PC-9 (cell line): ENCODE measurements at regions not wholly inside any gene's neighbourhood (a gene's known extent, or its start where the extent isn't known, plus 50 kb on each side); places are given as distances from the start of the nearest gene placed in this dataset.

Source experiments
- BruUV-seq: library from RNA; stranded (reverse); fragments of 400-500 nt; replicated peaks from 2 replicates; lab custom pipeline; 2021; lab: Mats Ljungman, UMichigan
- CTCF ChIA-PET: fragments of 300-600 bp; sonication (Branson Sonifier 250); formaldehyde crosslinking; loops from one replicate; lab custom pipeline; 2022; ENCODE audit warnings: antibody characterized with exemption; lab: Charles Lee
- POLR2A ChIA-PET: fragments of 300-600 bp; sonication (Branson Sonifier 250); formaldehyde crosslinking; loops from one replicate; lab custom pipeline; 2022; ENCODE audit warnings: antibody characterized with exemption; ENCODE audit not compliant: unreplicated experiment; lab: Charles Lee
- DNase-seq, 2 experiments: peaks; one replicate each; pipeline versions ENCODE4 v3.0.0 to v3.0.0-alpha.2; 2015 to 2022; ENCODE audit warnings: mixed read lengths in 1 of 2
- H2AFZ ChIP-seq: fragments of 200-600 bp; sonication (generic); 2 replicates; pipeline ENCODE4 v1.8.1; 2017; ENCODE audit warnings: antibody characterized with exemption
- H3F3A ChIP-seq: fragments of 200-600 bp; sonication (generic); 2 replicates; pipeline ENCODE4 v1.8.1; 2017; ENCODE audit warnings: antibody characterized with exemption, mild to moderate bottlenecking, low read depth; ENCODE audit not compliant: insufficient read depth
- H3K27ac ChIP-seq: fragments of 200-600 bp; sonication (generic); 2 replicates; pipeline ENCODE4 v1.6.1; 2016; ENCODE audit warnings: mixed run types
- H3K27me3 ChIP-seq: fragments of 200-600 bp; sonication (generic); 2 replicates; pipeline ENCODE4 v1.6.1; 2016; ENCODE audit warnings: low read depth, mixed run types; ENCODE audit not compliant: insufficient read depth
- H3K36me3 ChIP-seq: fragments of 200-600 bp; sonication (generic); 2 replicates; pipeline ENCODE4 v1.6.1; 2016; ENCODE audit warnings: low read depth, mixed run types
- H3K4me1 ChIP-seq: fragments of 200-600 bp; sonication (generic); replicated peaks from 2 replicates; pipeline ENCODE4 v1.6.1; 2016; ENCODE audit warnings: mixed run types; ENCODE audit not compliant: insufficient read depth
- H3K4me2 ChIP-seq: fragments of 200-600 bp; sonication (generic); 2 replicates; pipeline ENCODE4 v1.6.1; 2017; ENCODE audit warnings: mixed run types
- H3K4me3 ChIP-seq: fragments of 200-600 bp; sonication (generic); 2 replicates; pipeline ENCODE4 v1.6.1; 2016; ENCODE audit warnings: mixed run types
- H3K79me2 ChIP-seq: fragments of 200-600 bp; sonication (generic); 2 replicates; pipeline ENCODE4 v1.6.1; 2017; ENCODE audit warnings: low read depth, mixed run types
- H3K9me2 ChIP-seq: fragments of 200-600 bp; sonication (generic); 2 replicates; pipeline ENCODE4 v1.8.1; 2017; ENCODE audit warnings: mild to moderate bottlenecking; ENCODE audit not compliant: insufficient read depth
- H3K9me3 ChIP-seq: fragments of 200-600 bp; sonication (generic); 2 replicates; pipeline ENCODE4 v1.8.1; 2016; ENCODE audit warnings: low read depth; ENCODE audit not compliant: insufficient read depth
- H4K20me1 ChIP-seq: fragments of 200-600 bp; sonication (generic); 2 replicates; pipeline ENCODE4 v1.8.1; 2017; ENCODE audit not compliant: insufficient read depth
- CTCF ChIP-seq: fragments of 200-600 bp; sonication (generic); conservative IDR thresholded peaks from 2 replicates; pipeline ENCODE4 v1.6.1; 2017; ENCODE audit warnings: mixed run types, antibody characterized with exemption, mild to moderate bottlenecking, moderate library complexity
- EZH2 ChIP-seq: fragments of 200-600 bp; sonication (generic); IDR thresholded peaks from 2 replicates; pipeline ENCODE4 v1.8.0; 2017; ENCODE audit warnings: antibody characterized with exemption, low read depth
- intact Hi-C: fragments of 100-400 bp; cut with micrococcal nuclease; formaldehyde crosslinking; loops from one replicate; pipeline ENCODE4 v1.10.0; 2022; ENCODE audit not compliant: unreplicated experiment

DNA sequence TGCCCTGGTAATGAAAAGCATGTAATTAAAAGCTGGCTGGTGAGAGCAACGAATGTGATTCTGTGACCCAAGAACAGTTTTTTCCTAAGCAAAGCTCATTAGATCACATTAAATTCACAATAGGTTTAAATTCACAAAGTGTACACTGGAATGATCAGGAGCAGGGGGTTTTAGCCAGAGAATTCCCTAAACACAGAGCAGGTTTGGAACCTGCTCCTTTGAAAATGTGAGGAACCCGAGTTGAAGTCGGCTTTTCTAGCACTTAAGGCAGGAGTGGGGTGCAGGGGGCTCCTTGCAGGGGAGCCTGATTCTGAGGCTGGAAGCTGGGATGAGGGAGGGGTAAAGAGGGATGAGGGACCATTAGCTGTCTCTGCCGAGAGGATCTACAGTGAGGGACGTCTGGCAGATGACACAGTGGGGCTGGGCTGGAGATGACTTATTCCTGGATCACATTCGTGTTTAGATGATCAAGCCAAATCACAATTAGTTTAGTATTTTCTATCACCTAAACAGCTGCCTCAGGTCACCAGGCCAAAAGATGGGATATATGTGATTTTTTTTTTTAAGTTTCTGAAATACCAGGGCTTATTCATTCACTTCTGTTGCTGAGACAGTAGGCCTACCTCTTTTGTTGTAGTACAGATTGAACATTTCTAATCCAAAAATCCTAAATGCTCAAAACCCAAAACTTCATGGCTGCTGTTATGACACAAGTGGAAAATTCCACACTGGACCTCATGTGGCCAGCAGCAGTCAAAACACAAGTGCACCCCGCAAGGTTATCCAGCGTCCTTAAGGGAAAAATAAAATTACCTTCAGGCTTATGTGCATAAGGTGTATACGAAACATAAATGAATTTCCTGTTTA lies 93.1 kb upstream of the HIVEP1 start:
- H3F3A ChIP-seq = peaks cover 14% of the 10 kb centered on the region; the same call in 1 of the 2 replicates
- H3K36me3 ChIP-seq = no peaks in the 10 kb centered on the region
- ChIA-PET CTCF (no interaction called here), POLR2A (interaction anchor here (0.6 kb wide), 1 partner anchor 1663 kb away, joined by 7 read pairs; no protein-coding TSS in a partner anchor)
- H3K4me1 ChIP-seq = peaks cover 18% of the 10 kb centered on the region
- H2AFZ ChIP-seq = no peak overlapping the region
- no peaks in the 10 kb centered on the region; the same call in 1 of the 2 replicates for H3K9me3 ChIP-seq
- DNase-seq = no peak
- no peaks in the 10 kb centered on the region for H3K9me2 ChIP-seq
- H4K20me1 ChIP-seq = no peaks in the 10 kb centered on the region
- intact Hi-C loops = no loop called here
- no peak overlapping the region for H3K4me3 ChIP-seq
- H3K79me2 ChIP-seq = no peaks in the 10 kb centered on the region
- H3K4me2 ChIP-seq = no peak overlapping the region
- no TSS peak for BruUV-seq
- H3K27me3 ChIP-seq = no peaks in the 10 kb centered on the region
- H3K27ac ChIP-seq = no peak overlapping the region
- no peak for TF ChIP-seq EZH2
- no peak for TF ChIP-seq CTCF

DNA sequence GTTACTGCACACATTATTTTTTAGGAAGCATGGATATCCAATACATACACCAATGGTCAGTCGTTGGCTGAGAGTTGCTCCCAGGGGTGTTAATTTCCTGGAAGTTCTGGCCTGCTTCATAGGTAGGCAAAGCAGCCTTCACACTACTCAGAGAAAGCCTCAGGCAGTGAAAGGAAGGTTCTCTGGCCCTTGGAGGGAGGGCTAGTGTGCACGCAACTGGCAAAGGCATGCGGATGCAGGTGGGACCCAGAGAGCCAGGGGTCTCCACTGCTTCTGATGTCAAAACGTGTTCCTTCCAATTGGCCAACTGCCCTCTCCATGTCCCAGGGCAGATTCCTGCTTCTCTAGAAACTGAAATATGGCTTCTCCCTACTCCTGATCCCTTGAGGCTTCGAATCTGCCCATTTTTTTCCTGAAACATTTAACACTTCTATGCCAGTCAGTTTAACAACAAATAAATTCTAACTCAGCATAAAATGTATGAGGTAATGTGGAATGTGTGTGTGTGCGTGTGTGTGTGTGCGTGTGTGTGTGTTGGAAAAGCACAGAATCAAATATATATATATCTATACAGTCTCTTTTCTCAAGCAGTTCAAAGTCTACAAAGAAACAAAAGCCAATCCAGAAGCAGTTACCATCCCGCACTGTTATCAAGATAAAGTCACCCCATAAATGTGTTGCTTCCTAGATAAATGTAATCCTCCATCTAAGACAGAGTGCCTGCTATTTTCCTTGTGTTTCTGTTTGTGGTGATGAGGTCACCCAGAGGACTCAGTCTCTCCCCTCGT lies 94.0 kb upstream of the HIVEP1 start:
- ChIA-PET CTCF (interaction anchor here (0.7 kb wide), 1 partner anchor 12 kb away, joined by 3 read pairs; no protein-coding TSS in a partner anchor), POLR2A (no interaction called here)
- no peak for DNase-seq
- Histone ChIP-seq H3K27ac (no peak overlapping the region), H3K9me2 (no peaks in the 10 kb centered on the region), H3K4me2 (no peak overlapping the region), H3K4me3 (no peak overlapping the region), H3K36me3 (no peaks in the 10 kb centered on the region), H3K27me3 (no peaks in the 10 kb centered on the region), H3K9me3 (peaks cover 1% of the 10 kb centered on the region; the same call in 1 of the 2 replicates), H2AFZ (no peak overlapping the region), H4K20me1 (no peaks in the 10 kb centered on the region), H3F3A (peaks cover 14% of the 10 kb centered on the region; the same call in 1 of the 2 replicates), H3K4me1 (peaks cover 18% of the 10 kb centered on the region), H3K79me2 (no peaks in the 10 kb centered on the region)
- TF ChIP-seq CTCF (no peak), EZH2 (no peak)
- BruUV-seq = no TSS peak
- intact Hi-C loops = no loop called here

GRCh38 chr6:11912420-11912819 lies 99.7 kb upstream of the HIVEP1 start:
- no peaks in the 10 kb centered on the region for H4K20me1 ChIP-seq
- no peak overlapping the region for H2AFZ ChIP-seq
- POLR2A ChIA-PET = no interaction called here
- no peaks in the 10 kb centered on the region for H3K36me3 ChIP-seq
- no peak for DNase-seq
- BruUV-seq = no TSS peak
- intact Hi-C loops = no loop called here
- no peaks in the 10 kb centered on the region for H3K27me3 ChIP-seq
- no peak overlapping the region for H3K4me2 ChIP-seq
- H3K79me2 ChIP-seq = no peaks in the 10 kb centered on the region
- H3K4me1 ChIP-seq = no peaks in the 10 kb centered on the region
- no peaks in the 10 kb centered on the region for H3F3A ChIP-seq
- CTCF ChIA-PET = no interaction called here
- H3K9me3 ChIP-seq = peaks cover 15% of the 10 kb centered on the region; the same call in 1 of the 2 replicates
- TF ChIP-seq CTCF (peak; percentile 59), EZH2 (no peak)
- no peak overlapping the region for H3K27ac ChIP-seq
- no peak overlapping the region for H3K4me3 ChIP-seq
- no peaks in the 10 kb centered on the region for H3K9me2 ChIP-seq
